ENCODE measurements at regions not wholly inside any gene's neighbourhood (a gene's known extent, or its start where the extent isn't known, plus 50 kb on each side); places are given as distances from the start of the nearest gene placed in this dataset.
"Not testable (repeated sequence)": the region's sequence is repeated elsewhere in the genome, so short reads cannot be mapped to it uniquely, and the experiment has no call there.

DNA sequence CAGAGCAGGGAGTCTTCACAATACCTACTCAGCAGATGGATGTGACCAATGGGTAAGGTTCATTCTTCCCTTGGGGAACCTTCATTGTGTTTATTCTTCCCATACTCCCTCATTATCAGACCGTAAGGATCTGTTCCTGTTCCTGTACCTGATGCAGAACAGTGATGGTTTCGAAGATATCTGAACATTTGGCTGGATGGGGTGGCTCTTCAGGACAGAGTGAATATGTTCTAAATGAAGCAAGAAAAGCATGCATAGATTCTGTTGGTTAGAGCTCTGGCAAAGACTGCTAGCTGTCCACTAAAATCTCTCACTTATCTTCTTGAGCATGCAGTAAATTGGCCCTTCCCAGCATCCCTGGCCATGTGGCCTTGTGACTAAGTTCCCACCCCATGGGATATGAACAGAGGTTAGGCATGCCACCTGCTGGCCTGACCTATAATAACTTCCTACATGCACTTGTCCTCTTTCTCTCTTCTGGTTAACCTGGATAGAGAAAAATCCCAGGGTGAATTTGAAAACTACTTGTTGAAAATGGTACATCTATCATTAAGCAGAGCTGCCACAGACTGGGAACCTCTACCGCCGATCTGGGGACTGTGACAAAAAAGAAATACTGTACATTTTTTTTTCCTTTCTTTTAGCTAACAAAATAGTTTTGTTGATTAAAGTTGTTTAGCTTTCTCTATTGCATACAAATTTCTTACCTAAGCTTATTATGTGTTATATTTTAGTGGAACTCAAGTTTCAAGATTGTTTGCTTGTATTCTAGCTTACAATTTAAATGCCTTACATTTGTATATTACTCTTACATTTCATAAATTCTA is 60.0 kb upstream of the BANK1 start:
- peak in 10 of 11 donors; percentile 13 to 43 (median 22) for DNase-seq (ENCODE audit: extremely low read depth in 1 of 11, low read depth in 9 of 11, low spot score in 4 of 11)

DNA sequence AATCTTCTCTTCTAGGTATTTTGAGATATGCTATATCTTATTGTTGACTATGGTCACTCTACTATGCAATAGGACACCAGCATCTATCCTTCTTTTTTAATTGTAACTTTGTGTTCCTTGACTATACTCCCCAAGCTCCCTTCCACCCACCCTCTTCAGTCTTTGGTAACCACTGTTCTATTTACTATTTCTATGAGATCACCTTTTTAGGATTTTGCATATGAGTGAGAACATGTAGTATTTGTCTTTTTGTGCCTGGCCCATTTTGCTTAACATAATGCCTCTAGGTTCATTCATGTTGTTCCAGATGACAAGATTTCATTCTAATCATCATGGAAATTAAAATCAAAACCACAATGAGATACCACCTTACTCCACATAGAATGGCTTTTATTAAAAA is 63.3 kb upstream of the BANK1 start:
- no peak for DNase-seq (ENCODE audit: extremely low read depth in 1 of 11, low read depth in 9 of 11, low spot score in 4 of 11)

DNA sequence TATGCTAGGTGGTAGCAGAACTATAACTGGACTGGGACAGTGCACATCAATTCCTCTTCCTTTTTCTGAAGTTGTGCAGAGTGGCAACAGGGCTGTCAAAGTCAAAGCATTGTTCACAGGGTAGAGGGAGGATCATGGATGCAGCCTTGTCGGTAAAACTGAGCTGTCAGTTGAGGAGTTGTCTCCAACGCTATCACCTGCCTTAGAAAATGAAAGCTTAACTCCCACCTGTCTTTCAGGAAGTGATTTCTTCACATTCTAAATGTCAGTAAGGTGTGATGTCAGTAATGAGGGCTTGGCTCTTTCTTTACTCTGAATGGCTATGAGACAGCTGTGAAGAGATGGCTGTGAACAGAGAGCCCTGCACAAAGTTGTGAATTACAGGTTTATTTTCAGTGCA is 66.4 kb upstream of the BANK1 start:
- no peak for DNase-seq (ENCODE audit: extremely low read depth in 1 of 11, low read depth in 9 of 11, low spot score in 4 of 11)

GRCh38 chr4:101718810-101719209 is 71.7 kb upstream of the BANK1 start:
- DNase-seq (ENCODE audit: extremely low read depth in 1 of 11, low read depth in 9 of 11, low spot score in 4 of 11), result no peak

DNA sequence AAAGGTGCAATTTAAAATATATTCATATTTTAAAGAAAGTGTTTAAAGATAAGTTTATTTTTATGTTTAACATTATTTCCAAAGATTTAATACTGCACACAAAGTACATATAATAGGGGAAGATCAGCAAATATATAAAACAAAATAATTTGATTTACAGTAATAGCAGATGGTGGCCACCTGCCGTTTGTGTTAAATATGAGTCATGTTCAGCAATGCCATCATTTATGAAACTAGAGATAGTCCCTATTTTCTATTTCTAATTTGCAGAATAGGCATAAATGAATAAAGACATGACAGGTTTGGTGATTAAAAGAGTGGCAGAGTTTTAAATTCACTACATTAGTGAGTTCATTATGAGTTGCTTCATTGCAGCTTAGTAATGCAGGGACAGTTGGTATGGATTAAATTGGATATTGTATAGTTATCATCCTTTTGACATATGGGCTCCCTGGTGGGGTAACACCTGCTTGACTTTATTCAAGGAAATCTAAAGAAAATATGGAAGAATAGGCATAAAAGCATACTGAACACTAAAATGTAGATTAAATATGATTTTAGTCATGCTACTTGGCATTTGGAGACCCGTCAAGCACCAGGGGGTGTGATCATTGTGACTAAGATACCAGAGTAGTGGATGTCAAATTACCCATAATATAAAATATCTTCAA is 78.8 kb upstream of the BANK1 start:
- DNase-seq (ENCODE audit: extremely low read depth in 1 of 11, low read depth in 9 of 11, low spot score in 4 of 11), result no peak

- DNase-seq (ENCODE audit: extremely low read depth in 1 of 11, low read depth in 9 of 11, low spot score in 4 of 11), result no peak
Measured at GRCh38 chr4:101710806-101711205, 79.7 kb upstream of the BANK1 start.

- DNase-seq (ENCODE audit: extremely low read depth in 1 of 11, low read depth in 9 of 11, low spot score in 4 of 11), result no peak
Measured at GRCh38 chr4:101708293-101709039, 82.1 kb upstream of the BANK1 start.

DNA sequence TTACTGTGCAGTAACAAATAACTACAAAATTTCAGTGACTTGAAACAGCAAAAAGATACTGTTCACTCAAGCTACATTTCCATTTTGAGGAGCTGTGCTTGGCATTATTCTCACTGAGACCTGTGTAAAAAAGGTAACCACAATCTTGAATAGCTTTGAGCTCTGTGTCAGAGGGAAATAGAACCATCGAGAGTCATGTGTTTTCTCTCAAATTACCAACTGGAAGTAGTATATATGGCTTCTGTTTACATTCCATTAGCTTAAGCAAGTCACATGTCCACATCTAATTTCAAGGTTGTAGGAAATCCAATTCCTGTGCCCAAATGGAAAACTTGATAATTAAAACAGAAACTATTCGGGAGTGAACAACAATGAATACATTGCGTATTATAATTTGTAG is 82.9 kb upstream of the BANK1 start:
- DNase-seq (ENCODE audit: extremely low read depth in 1 of 11, low read depth in 9 of 11, low spot score in 4 of 11), result no peak

GRCh38 chr4:101706535-101707057 is 83.9 kb upstream of the BANK1 start:
- DNase-seq (ENCODE audit: extremely low read depth in 1 of 11, low read depth in 9 of 11, low spot score in 4 of 11), result no peak

GRCh38 chr4:101701551-101701950 is 89.0 kb upstream of the BANK1 start:
- DNase-seq (ENCODE audit: extremely low read depth in 1 of 11, low read depth in 9 of 11, low spot score in 4 of 11), result no peak

GRCh38 chr4:101699441-101700124 is 90.9 kb upstream of the BANK1 start:
- no peak for DNase-seq (ENCODE audit: extremely low read depth in 1 of 11, low read depth in 9 of 11, low spot score in 4 of 11)

- DNase-seq (ENCODE audit: extremely low read depth in 1 of 11, low read depth in 9 of 11, low spot score in 4 of 11), result no peak
Measured at GRCh38 chr4:101697266-101697665, 93.3 kb upstream of the BANK1 start.

DNA sequence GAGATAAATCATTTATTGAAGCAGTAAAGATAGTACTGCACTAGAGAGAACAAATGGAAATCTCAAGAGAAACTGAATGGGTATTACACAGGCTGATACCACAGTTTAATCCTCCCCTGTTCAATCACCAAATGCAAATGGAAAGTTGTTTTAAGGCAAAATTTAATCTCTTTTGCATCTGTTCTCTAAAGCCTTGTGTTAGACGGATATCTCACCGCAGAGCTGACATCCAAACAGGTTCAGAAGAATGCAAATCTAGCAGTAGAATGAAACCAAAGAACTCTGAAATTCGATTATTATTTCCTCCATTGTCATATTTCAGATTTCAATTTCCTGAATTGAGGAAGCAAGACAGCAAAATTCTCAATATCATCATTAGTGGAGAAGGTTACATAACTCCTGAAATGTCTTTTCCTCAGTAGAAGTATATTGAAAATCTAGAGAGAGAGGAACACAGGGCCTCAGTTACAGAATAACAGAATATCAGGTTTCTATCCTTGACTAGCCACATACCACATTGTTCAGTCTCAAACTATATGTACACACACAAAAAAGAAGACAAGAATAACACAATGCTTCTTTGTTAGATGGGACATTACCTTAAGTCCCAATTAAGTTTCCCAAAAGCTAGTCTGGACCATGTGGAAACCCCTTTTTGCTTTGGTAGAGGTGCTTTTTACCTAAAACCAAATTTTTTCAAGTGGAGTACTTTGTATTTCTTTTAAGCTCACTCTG is 94.1 kb upstream of the BANK1 start:
- DNase-seq (ENCODE audit: extremely low read depth in 1 of 11, low read depth in 9 of 11, low spot score in 4 of 11), result no peak

GRCh38 chr4:101695176-101695575 is 95.4 kb upstream of the BANK1 start:
- DNase-seq (ENCODE audit: extremely low read depth in 1 of 11, low read depth in 9 of 11, low spot score in 4 of 11), result no peak

DNA sequence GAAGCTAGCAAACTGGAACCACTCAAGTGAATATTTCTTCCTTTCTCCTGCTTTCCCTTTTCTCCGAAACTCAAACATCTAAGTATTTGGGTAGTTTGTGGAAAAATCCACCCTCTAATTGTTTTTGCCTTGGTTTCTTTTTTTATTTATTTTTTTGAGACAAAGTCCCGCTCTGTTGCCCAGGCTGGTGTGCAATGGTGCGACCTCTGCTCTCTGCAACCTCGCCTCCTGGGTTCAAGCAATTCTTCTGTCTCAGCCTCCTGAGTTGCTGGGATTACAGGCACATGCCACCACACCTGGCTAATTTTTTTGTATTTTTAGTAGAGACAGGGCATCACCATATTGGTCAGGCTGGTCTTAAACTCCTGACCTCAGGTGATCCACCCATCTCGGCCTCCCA is 96.1 kb upstream of the BANK1 start:
- DNase-seq (ENCODE audit: extremely low read depth in 1 of 11, low read depth in 9 of 11, low spot score in 4 of 11), result not testable (repeated sequence)

GRCh38 chr4:101693842-101694398 is 96.6 kb upstream of the BANK1 start:
- DNase-seq (ENCODE audit: extremely low read depth in 1 of 11, low read depth in 9 of 11, low spot score in 4 of 11), result no peak

- DNase-seq (ENCODE audit: extremely low read depth in 1 of 11, low read depth in 9 of 11, low spot score in 4 of 11), result no peak
Measured at GRCh38 chr4:101689220-101689619, 101.3 kb upstream of the BANK1 start.

DNA sequence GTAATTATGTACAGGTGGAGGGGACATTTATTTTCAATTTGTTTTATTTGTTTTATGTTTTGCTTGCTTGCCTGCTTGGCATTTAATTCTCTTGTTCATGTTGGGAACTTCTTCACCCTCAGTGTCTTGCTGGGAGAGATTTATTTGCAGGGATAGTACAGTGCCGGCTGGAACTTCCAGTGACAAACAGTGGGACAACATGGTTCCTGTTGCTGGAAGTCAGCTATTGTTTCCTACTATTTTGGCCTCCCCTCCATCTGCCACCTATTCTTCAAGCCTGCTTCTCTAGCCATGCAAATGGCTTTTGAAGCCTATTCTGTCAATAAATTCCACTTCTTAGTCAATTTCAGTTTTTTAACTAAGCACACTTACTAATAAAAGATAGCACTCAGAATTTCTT is 105.4 kb upstream of the BANK1 start:
- DNase-seq (ENCODE audit: extremely low read depth in 1 of 11, low read depth in 9 of 11, low spot score in 4 of 11), result no peak
